ENCODE measurements at regions not wholly inside any gene's neighbourhood (a gene's known extent, or its start where the extent isn't known, plus 50 kb on each side); places are given as distances from the start of the nearest gene placed in this dataset.

DNA sequence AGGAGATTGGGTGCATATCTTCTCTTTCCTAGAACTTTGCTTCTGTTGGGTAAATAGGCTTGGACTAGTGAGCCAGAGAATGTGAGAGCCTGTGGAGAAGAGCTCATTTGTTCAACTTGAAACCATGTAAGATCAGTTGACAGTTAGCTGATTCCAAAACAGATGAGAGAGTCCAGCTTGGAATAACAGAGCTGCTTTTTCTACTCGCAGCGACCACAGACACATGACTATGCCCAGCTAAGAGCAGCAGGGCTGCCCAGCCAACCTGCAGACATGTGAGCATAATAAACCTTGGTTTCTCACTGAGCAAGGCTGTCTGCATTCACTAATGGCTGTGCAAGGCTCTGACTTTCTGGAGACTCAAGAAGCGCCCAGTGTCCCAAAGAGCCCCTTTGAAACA is 209.2 kb downstream of the C12orf75 start:
- H4K20me1 ChIP-seq (ENCODE audit: insufficient read depth) = no peaks in the 10 kb centered on the region
- POLR2A ChIA-PET = no interaction called here
- H3K27ac ChIP-seq (ENCODE audit: low read depth, low read length) = no peak overlapping the region
- H3K9me2 ChIP-seq (ENCODE audit: insufficient read depth) = no peaks in the 10 kb centered on the region
- ATAC-seq (no peak), DNase-seq (ENCODE audit: low read depth, low spot score) (no peak)
- H3K4me2 ChIP-seq (ENCODE audit: low read length) = no peak overlapping the region
- H3K27me3 ChIP-seq (ENCODE audit: insufficient read depth, low read length) = no peaks in the 10 kb centered on the region
- intact Hi-C loops (cut with micrococcal nuclease) = no loop called here
- H3K9me3 ChIP-seq (ENCODE audit: control insufficient read depth in 1 of 2, insufficient read depth in 1 of 2, low read depth in 1 of 2, low read length in 2 of 2) = peaks cover 0 to 6% of the 10 kb centered on the region in 2 experiments; a peak in 1 of 4 replicates
- H3K4me1 ChIP-seq (ENCODE audit: control insufficient read depth in 1 of 2, insufficient read depth in 2 of 2, low read length in 2 of 2) = no peaks in the 10 kb centered on the region
- TF ChIP-seq ZNF274 (IDR thresholded peaks at IDR 0.05; ENCODE audit: low read depth, low read length) (no peak), EZH2 (IDR thresholded peaks at IDR 0.05) (no peak)
- no peak overlapping the region for H3K4me3 ChIP-seq (replicated peaks in 1 of 2; ENCODE audit: low read depth in 1 of 2, low read length in 2 of 2)
- no peak overlapping the region for H2AFZ ChIP-seq (ENCODE audit: low read depth, low read length, poor library complexity, severe bottlenecking)
- no TSS peak for BruUV-seq (replicated peaks)
- RAD21 ChIA-PET (ENCODE audit: low non-redundant PET in 1 of 2, low total read pairs in 2 of 2, uncharacterized antibody in 2 of 2, unreplicated experiment in 2 of 2) = no interaction called here
- no peaks in the 10 kb centered on the region for H3K36me3 ChIP-seq (ENCODE audit: control insufficient read depth in 1 of 2, insufficient read depth in 2 of 2, low read length in 2 of 2)
- H3K9ac ChIP-seq (ENCODE audit: low read length) = no peak overlapping the region
- CTCF ChIA-PET = no interaction called here
- no peaks in the 10 kb centered on the region for H3K79me2 ChIP-seq (ENCODE audit: insufficient read depth, low read length)

DNA sequence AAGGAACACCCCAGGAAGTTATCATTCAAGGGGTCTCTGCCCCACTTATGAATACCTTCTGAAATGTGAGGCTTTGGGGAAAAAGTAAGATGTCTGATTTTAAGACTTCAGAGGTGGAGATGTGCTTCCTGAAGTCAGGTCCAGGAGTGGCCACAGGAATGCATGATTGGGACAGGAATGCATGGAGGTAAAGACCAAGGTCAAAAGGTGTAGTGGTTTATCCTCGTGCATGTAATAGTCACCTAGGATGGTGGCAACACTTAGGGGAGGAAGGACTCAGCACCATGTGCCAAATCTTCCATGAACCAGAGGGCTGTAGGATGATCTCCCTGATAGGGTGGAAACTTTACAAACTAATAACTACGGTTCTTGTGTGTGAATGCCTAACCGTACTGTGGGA is 217.3 kb downstream of the C12orf75 start:
- Histone ChIP-seq H3K9me2 (ENCODE audit: insufficient read depth) (no peaks in the 10 kb centered on the region), H3K27me3 (ENCODE audit: insufficient read depth, low read length) (no peaks in the 10 kb centered on the region), H3K4me3 (replicated peaks in 1 of 2; ENCODE audit: low read depth in 1 of 2, low read length in 2 of 2) (no peak overlapping the region), H4K20me1 (ENCODE audit: insufficient read depth) (no peaks in the 10 kb centered on the region), H3K4me1 (ENCODE audit: control insufficient read depth in 1 of 2, insufficient read depth in 2 of 2, low read length in 2 of 2) (peaks cover 3 to 6% of the 10 kb centered on the region in 2 experiments; a peak in 3 of 4 replicates), H3K27ac (ENCODE audit: low read depth, low read length) (no peak overlapping the region), H2AFZ (ENCODE audit: low read depth, low read length, poor library complexity, severe bottlenecking) (no peak overlapping the region), H3K4me2 (ENCODE audit: low read length) (no peak overlapping the region; the same call in 1 of the 2 replicates), H3K9me3 (ENCODE audit: control insufficient read depth in 1 of 2, insufficient read depth in 1 of 2, low read depth in 1 of 2, low read length in 2 of 2) (no peaks in the 10 kb centered on the region), H3K79me2 (ENCODE audit: insufficient read depth, low read length) (no peaks in the 10 kb centered on the region), H3K36me3 (ENCODE audit: control insufficient read depth in 1 of 2, insufficient read depth in 2 of 2, low read length in 2 of 2) (no peaks in the 10 kb centered on the region), H3K9ac (ENCODE audit: low read length) (no peak overlapping the region)
- DNase-seq (ENCODE audit: low read depth, low spot score) = no peak
- ATAC-seq = peak; percentile 63
- no TSS peak for BruUV-seq (replicated peaks)
- POLR2A ChIA-PET = no interaction called here
- intact Hi-C loops (cut with micrococcal nuclease) = no loop called here
- CTCF ChIA-PET = no interaction called here
- no peak for TF ChIP-seq POLR2AphosphoS5 (IDR thresholded peaks at IDR 0.05; ENCODE audit: low read depth, low read length)
- no peak for TF ChIP-seq EGR1 (IDR thresholded peaks at IDR 0.05; ENCODE audit: low read depth)
- TF ChIP-seq TCF7L2 (IDR thresholded peaks at IDR 0.05; ENCODE audit: borderline replicate concordance, extremely low read depth, insufficient read depth, insufficient read length) = no peak
- no peak for TF ChIP-seq EZH2phosphoT487 (IDR thresholded peaks at IDR 0.05; ENCODE audit: borderline replicate concordance)
- no peak for TF ChIP-seq ZFX (IDR thresholded peaks at IDR 0.05)
- TF ChIP-seq, protein P1, sequence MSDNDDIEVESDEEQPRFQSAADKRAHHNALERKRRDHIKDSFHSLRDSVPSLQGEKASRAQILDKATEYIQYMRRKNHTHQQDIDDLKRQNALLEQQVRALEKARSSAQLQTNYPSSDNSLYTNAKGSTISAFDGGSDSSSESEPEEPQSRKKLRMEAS (IDR thresholded peaks at IDR 0.05) = no peak
- TF ChIP-seq YY1 (IDR thresholded peaks at IDR 0.05; ENCODE audit: extremely low read depth, insufficient replicate concordance, low read depth, low read length) = no peak
- TF ChIP-seq RAD21 (IDR thresholded peaks at IDR 0.05; ENCODE audit: low read depth) = no peak
- no peak for TF ChIP-seq CEBPB (IDR thresholded peaks at IDR 0.05; ENCODE audit: low read depth)
- TF ChIP-seq CBX3 (IDR thresholded peaks at IDR 0.05; ENCODE audit: low read depth) = no peak
- TF ChIP-seq ELF1 (IDR thresholded peaks at IDR 0.05; ENCODE audit: borderline replicate concordance, low read depth) = no peak
- TF ChIP-seq EZH2 (IDR thresholded peaks at IDR 0.05) = no peak
- TF ChIP-seq, protein P2, sequence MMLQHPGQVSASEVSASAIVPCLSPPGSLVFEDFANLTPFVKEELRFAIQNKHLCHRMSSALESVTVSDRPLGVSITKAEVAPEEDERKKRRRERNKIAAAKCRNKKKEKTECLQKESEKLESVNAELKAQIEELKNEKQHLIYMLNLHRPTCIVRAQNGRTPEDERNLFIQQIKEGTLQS (IDR thresholded peaks at IDR 0.05) = no peak
- RAD21 ChIA-PET (ENCODE audit: low non-redundant PET in 1 of 2, low total read pairs in 2 of 2, uncharacterized antibody in 2 of 2, unreplicated experiment in 2 of 2) = no interaction called here
